MCF 10A (cell line): ENCODE measurements at regions not wholly inside any gene's neighbourhood (a gene's known extent, or its start where the extent isn't known, plus 50 kb on each side); places are given as distances from the start of the nearest gene placed in this dataset.
"Not testable (repeated sequence)": the region's sequence is repeated elsewhere in the genome, so short reads cannot be mapped to it uniquely, and the experiment has no call there.

ENCODE experiments used
- BruUV-seq: library from RNA; stranded (reverse); fragments of 400-500 nt; replicated peaks from 2 replicates; lab custom pipeline; 2021; lab: Mats Ljungman, UMichigan
- CTCF ChIA-PET: fragments of 300-600 bp; sonication (Branson Sonifier 250); formaldehyde crosslinking; extraction: SDS; loops from one replicate; lab custom pipeline; 2021; ENCODE audit warnings: antibody characterized with exemption, inconsistent platforms; lab: Yijun Ruan, JAX
- POLR2A ChIA-PET: fragments of 300-600, 350-650 bp; sonication (Branson Sonifier 250); formaldehyde crosslinking; extraction: SDS; loops from one replicate; lab custom pipeline; 2020; ENCODE audit warnings: antibody characterized with exemption, inconsistent platforms; lab: Yijun Ruan, JAX
- DNase-seq: peaks from one replicate; pipeline ENCODE4 v3.0.0-alpha.2; 2018; ENCODE audit not compliant: unreplicated experiment
- H3K27ac Mint-ChIP-seq: one replicate; pipeline ENCODE4 v1.8.0; 2022; ENCODE audit warnings: mild to moderate bottlenecking, low read depth, mixed read lengths; ENCODE audit not compliant: unreplicated experiment
- H3K27me3 Mint-ChIP-seq: one replicate; pipeline ENCODE4 v1.8.0; 2022; ENCODE audit warnings: mixed read lengths; ENCODE audit not compliant: insufficient read depth, unreplicated experiment
- H3K36me3 Mint-ChIP-seq: one replicate; pipeline ENCODE4 v1.8.0; 2022; ENCODE audit warnings: mild to moderate bottlenecking, moderate library complexity, mixed read lengths; ENCODE audit not compliant: insufficient read depth, unreplicated experiment
- H3K4me1 Mint-ChIP-seq: one replicate; pipeline ENCODE4 v1.8.0; 2022; ENCODE audit warnings: mixed read lengths; ENCODE audit not compliant: insufficient read depth, unreplicated experiment
- H3K4me3 Mint-ChIP-seq: one replicate; pipeline ENCODE4 v1.8.0; 2022; ENCODE audit warnings: mild to moderate bottlenecking, moderate library complexity, mixed read lengths; ENCODE audit not compliant: unreplicated experiment
- H3K9me3 Mint-ChIP-seq: one replicate; pipeline ENCODE4 v1.8.0; 2022; ENCODE audit warnings: mixed read lengths; ENCODE audit not compliant: unreplicated experiment
- intact Hi-C: fragments of 100-400 bp; cut with micrococcal nuclease; formaldehyde crosslinking; loops from 2 replicates; pipeline ENCODE4 v1.14.1; 2022
- TF ChIP-seq, protein P1 (sequence below): fragments of 200-600 bp; IDR thresholded peaks from one replicate; pipeline ENCODE4 v1.8.0; 2022; ENCODE audit warnings: antibody characterized with exemption, mild to moderate bottlenecking; ENCODE audit not compliant: unreplicated experiment

DNA sequence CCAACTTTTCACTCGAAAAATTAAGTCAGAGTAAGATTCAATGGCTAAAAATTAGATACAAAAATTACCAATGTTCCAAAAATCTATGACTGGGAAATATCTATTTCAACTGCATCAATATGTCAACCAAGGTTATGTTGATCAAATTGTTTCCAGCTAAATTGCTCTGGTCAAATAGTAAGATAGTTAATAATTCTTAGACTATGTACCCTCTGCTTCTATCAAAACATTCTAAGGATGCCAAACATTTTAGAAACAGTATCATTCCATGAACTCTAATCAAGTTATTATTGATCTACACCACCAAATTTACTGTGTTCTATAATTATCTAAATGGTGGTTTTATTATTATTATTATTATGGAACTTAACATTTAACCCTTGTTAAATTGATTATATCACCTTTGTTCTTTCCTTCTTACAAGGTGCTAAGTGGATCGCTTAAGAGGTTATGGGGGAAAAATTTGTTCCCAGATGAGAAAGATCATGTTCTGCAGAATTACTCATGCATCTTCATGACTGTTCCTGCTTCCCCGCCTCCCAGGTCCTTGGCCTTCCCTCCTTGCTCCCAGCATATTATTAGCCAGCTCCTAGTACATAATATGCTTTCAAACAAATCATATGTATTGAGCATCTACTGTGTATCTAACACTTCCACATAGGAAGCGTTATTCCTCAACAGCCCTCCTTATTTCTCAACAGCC, 240.5 kb upstream of the KRR1 start:
- intact Hi-C loops, result no loop called here
- CTCF ChIA-PET, result no interaction called here
- H3K4me1 Mint-ChIP-seq, result no peaks in the 10 kb centered on the region
- H3K9me3 Mint-ChIP-seq, result no peaks in the 10 kb centered on the region
- DNase-seq, result no peak
- POLR2A ChIA-PET, result interaction anchor here (1.0 kb wide), 1 partner anchor 281 kb away, joined by 3 read pairs; no protein-coding TSS in a partner anchor
- no peak overlapping the region for H3K4me3 Mint-ChIP-seq
- H3K27ac Mint-ChIP-seq, result no peak overlapping the region
- BruUV-seq, result no TSS peak
- no peaks in the 10 kb centered on the region for H3K27me3 Mint-ChIP-seq
- no peaks in the 10 kb centered on the region for H3K36me3 Mint-ChIP-seq
- TF ChIP-seq, protein P1, sequence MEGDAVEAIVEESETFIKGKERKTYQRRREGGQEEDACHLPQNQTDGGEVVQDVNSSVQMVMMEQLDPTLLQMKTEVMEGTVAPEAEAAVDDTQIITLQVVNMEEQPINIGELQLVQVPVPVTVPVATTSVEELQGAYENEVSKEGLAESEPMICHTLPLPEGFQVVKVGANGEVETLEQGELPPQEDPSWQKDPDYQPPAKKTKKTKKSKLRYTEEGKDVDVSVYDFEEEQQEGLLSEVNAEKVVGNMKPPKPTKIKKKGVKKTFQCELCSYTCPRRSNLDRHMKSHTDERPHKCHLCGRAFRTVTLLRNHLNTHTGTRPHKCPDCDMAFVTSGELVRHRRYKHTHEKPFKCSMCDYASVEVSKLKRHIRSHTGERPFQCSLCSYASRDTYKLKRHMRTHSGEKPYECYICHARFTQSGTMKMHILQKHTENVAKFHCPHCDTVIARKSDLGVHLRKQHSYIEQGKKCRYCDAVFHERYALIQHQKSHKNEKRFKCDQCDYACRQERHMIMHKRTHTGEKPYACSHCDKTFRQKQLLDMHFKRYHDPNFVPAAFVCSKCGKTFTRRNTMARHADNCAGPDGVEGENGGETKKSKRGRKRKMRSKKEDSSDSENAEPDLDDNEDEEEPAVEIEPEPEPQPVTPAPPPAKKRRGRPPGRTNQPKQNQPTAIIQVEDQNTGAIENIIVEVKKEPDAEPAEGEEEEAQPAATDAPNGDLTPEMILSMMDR, result no peak

DNA sequence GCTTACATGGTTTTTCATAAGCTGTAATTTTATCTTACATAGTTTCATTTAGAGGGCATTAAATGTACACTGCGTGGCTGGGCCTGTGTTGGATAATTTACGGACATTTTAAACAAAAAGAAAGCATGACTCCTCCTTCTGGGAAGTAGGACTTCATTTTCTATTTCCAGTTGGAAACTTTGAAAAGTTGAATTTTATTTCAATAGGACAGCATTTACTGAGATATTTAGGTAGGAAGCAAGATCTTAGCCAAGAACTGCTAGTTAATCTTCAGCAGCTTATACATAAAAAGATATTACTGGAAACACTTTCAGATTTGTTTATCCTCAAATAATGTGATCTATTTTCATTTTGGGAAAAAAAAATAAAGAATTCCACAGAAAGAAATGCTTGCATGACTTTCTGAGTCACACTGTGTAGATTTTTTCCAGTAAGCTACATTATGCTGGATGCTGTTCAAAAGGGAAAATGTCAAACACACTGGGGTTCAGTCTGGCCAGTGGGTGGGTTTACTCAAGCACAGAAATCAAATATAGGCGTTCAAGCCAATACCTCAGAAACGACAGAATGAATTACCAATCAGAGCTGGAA, 239.4 kb upstream of the KRR1 start:
- Mint-ChIP-seq H3K4me3 (no peak overlapping the region), H3K27me3 (no peaks in the 10 kb centered on the region), H3K9me3 (no peaks in the 10 kb centered on the region), H3K36me3 (no peaks in the 10 kb centered on the region), H3K4me1 (no peaks in the 10 kb centered on the region), H3K27ac (no peak overlapping the region)
- intact Hi-C loops, result no loop called here
- DNase-seq, result peak; percentile 10
- TF ChIP-seq, protein P1, result no peak
- no TSS peak for BruUV-seq
- ChIA-PET CTCF (interaction anchor here (0.6 kb wide), 2 partner anchors 65 to 80 kb away, joined by 3 read pairs; no protein-coding TSS in a partner anchor), POLR2A (interaction anchor here (0.7 to 1.1 kb wide), 2 partner anchors 30 to 194 kb away, joined by 3 read pairs; no protein-coding TSS in a partner anchor)

DNA sequence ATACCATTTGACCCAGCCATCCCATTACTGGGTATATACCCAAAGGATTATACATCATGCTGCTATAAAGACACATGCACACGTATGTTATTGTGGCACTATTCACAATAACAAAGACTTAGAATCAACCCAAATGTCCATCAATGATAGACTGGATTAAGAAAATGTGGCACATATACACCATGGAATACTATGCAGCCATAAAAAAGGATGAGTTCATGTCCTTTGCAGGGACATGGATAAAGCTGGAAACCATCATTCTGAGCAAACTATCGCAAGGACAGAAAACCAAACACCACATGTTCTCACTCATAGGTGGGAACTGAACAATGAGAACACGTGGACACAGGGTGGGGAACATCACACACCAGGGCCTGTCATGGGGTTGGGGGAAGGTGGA, 237.6 kb upstream of the KRR1 start:
- CTCF ChIA-PET, result interaction anchor here (0.6 to 1.1 kb wide), 2 partner anchors 30 to 111 kb away, joined by 3 read pairs; no protein-coding TSS in a partner anchor
- H3K4me3 Mint-ChIP-seq, DNase-seq: not testable (repeated sequence)

DNA sequence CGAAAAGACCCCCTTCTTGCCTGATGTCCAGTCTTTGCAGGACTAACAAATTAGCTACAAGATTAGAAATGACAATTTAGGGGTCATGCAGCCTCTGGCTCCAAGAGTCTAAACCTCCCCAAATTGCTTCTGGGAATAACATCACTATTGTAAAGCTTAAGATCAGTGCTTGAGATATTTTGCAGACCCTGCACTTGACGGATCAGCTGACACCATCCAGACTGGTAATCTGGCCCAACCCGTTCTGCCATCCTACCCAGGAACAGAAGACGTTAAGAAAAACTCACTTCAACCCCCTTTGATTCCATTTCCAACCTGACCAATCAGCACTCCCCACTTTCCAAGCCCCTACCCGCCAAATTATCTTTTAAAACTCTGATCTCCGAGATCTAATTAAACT, 236.7 kb upstream of the KRR1 start:
- no peak overlapping the region for H3K27ac Mint-ChIP-seq
- peaks cover 14% of the 10 kb centered on the region for H3K4me1 Mint-ChIP-seq
- intact Hi-C loops, result no loop called here
- CTCF ChIA-PET, result interaction anchor here (0.9 to 1.1 kb wide), 2 partner anchors 12 to 29 kb away, joined by 3 to 4 read pairs; no protein-coding TSS in a partner anchor
- no peaks in the 10 kb centered on the region for H3K27me3 Mint-ChIP-seq
- H3K36me3 Mint-ChIP-seq, result no peaks in the 10 kb centered on the region
- no peak overlapping the region for H3K4me3 Mint-ChIP-seq
- TF ChIP-seq, protein P1, result no peak
- POLR2A ChIA-PET, result interaction anchor here (0.7 kb wide), 1 partner anchor 36 kb away, joined by 5 read pairs; no protein-coding TSS in a partner anchor
- no peaks in the 10 kb centered on the region for H3K9me3 Mint-ChIP-seq
- no peak for DNase-seq
- BruUV-seq, result no TSS peak

More for the DNA sequence above, 237.6 kb upstream of the KRR1 start:
- BruUV-seq, H3K9me3 Mint-ChIP-seq, H3K27me3 Mint-ChIP-seq, H3K27ac Mint-ChIP-seq, H3K36me3 Mint-ChIP-seq, POLR2A ChIA-PET, intact Hi-C loops: not testable (repeated sequence)
- H3K4me1 Mint-ChIP-seq, result peaks cover 14% of the 10 kb centered on the region
